H9 (cell line): ENCODE measurements at regions not wholly inside any gene's neighbourhood (a gene's known extent, or its start where the extent isn't known, plus 50 kb on each side); places are given as distances from the start of the nearest gene placed in this dataset.

Experiments
- DNase-seq: peaks from one replicate; pipeline ENCODE4 v3.0.0-alpha.2; 2017
- H2AFZ ChIP-seq: one replicate; pipeline ENCODE4 v1.6.1; 2013; ENCODE audit warnings: mild to moderate bottlenecking, low read length, control low read depth, moderate library complexity
- H2AK5ac ChIP-seq: 2 replicates; pipeline ENCODE4 v1.6.1; 2013; ENCODE audit warnings: low read length, control low read depth, mixed read lengths; ENCODE audit not compliant: insufficient read length
- H2BK120ac ChIP-seq: one replicate; pipeline ENCODE4 v1.6.1; 2013; ENCODE audit warnings: low read depth, mild to moderate bottlenecking, low read length, control low read depth, inconsistent platforms; ENCODE audit not compliant: poor library complexity, severe bottlenecking
- H2BK12ac ChIP-seq: 2 replicates; pipeline ENCODE4 v1.6.1; 2013; ENCODE audit warnings: low read length, control low read depth, mixed read lengths, low read depth; ENCODE audit not compliant: insufficient read length
- H2BK15ac ChIP-seq: 2 replicates; pipeline ENCODE4 v1.6.1; 2013; ENCODE audit warnings: low read depth, low read length, control low read depth
- H2BK20ac ChIP-seq: one replicate; pipeline ENCODE4 v1.6.1; 2013; ENCODE audit warnings: low read depth, mild to moderate bottlenecking, low read length, control low read depth, inconsistent platforms; ENCODE audit not compliant: poor library complexity, severe bottlenecking
- H2BK5ac ChIP-seq: 2 replicates; pipeline ENCODE4 v1.6.1; 2013; ENCODE audit warnings: low read length, control low read depth, mixed read lengths; ENCODE audit not compliant: insufficient read length
- H3K14ac ChIP-seq: 2 replicates; pipeline ENCODE4 v1.6.1; 2013; ENCODE audit warnings: low read length, control low read depth; ENCODE audit not compliant: insufficient read depth
- H3K18ac ChIP-seq: 2 replicates; pipeline ENCODE4 v1.6.1; 2013; ENCODE audit warnings: low read depth, mild to moderate bottlenecking, mixed read lengths, low read length, control low read depth; ENCODE audit not compliant: insufficient read length
- H3K23ac ChIP-seq: 2 replicates; pipeline ENCODE4 v1.6.1; 2013; ENCODE audit warnings: low read length, control low read depth, mixed read lengths, low read depth; ENCODE audit not compliant: insufficient read length
- H3K23me2 ChIP-seq: 2 replicates; pipeline ENCODE4 v1.6.1; 2013; ENCODE audit warnings: low read depth, mild to moderate bottlenecking, mixed read lengths, low read length, control low read depth; ENCODE audit not compliant: insufficient read length, poor library complexity, severe bottlenecking
- H3K27ac ChIP-seq: 2 replicates; pipeline ENCODE4 v1.5.1; 2013; ENCODE audit warnings: low read length, control low read depth, mixed read lengths, low read depth; ENCODE audit not compliant: insufficient read length
- H3K27me3 ChIP-seq: 2 replicates; pipeline ENCODE4 v1.6.1; 2013; ENCODE audit warnings: low read length, control low read depth, inconsistent platforms; ENCODE audit not compliant: insufficient read depth
- H3K4ac ChIP-seq: 2 replicates; pipeline ENCODE4 v1.6.1; 2013; ENCODE audit warnings: low read depth, mild to moderate bottlenecking, control low read depth, inconsistent platforms, low read length, moderate library complexity
- H3K4me1 ChIP-seq: 2 replicates; pipeline ENCODE4 v1.6.1; 2013; ENCODE audit warnings: low read length, control low read depth, inconsistent platforms; ENCODE audit not compliant: insufficient read depth
- H3K4me2 ChIP-seq: 2 replicates; pipeline ENCODE4 v1.6.1; 2013; ENCODE audit warnings: low read length, control low read depth, mixed read lengths; ENCODE audit not compliant: insufficient read length, insufficient read depth
- H3K56ac ChIP-seq: 2 replicates; pipeline ENCODE4 v1.6.1; 2013; ENCODE audit warnings: low read depth, mild to moderate bottlenecking, mixed read lengths, low read length, control low read depth; ENCODE audit not compliant: insufficient read length
- H3K79me1 ChIP-seq: 2 replicates; pipeline ENCODE4 v1.6.1; 2013; ENCODE audit warnings: low read depth, mild to moderate bottlenecking, moderate library complexity, low read length, control low read depth, inconsistent platforms; ENCODE audit not compliant: insufficient read depth, poor library complexity, severe bottlenecking
- H3K79me2 ChIP-seq: 2 replicates; pipeline ENCODE4 v1.6.1; 2013; ENCODE audit warnings: low read length, control low read depth, inconsistent platforms; ENCODE audit not compliant: insufficient read depth
- H3K9ac ChIP-seq: 2 replicates; pipeline ENCODE4 v1.6.1; 2013; ENCODE audit warnings: low read length, control low read depth, mixed read lengths; ENCODE audit not compliant: insufficient read length; ENCODE audit errors: extremely low read depth
- H3K9me3 ChIP-seq: one replicate; pipeline ENCODE4 v1.6.1; 2013; ENCODE audit warnings: low read depth, low read length, inconsistent platforms; ENCODE audit not compliant: control insufficient read depth
- H3T11ph ChIP-seq: one replicate; pipeline ENCODE4 v1.6.1; 2013; ENCODE audit warnings: mild to moderate bottlenecking, low read length, control low read depth, inconsistent platforms
- H4K20me1 ChIP-seq: one replicate; pipeline ENCODE4 v1.6.1; 2013; ENCODE audit not compliant: control insufficient read depth, insufficient read length, insufficient read depth
- H4K5ac ChIP-seq: 2 replicates; pipeline ENCODE4 v1.6.1; 2013; ENCODE audit warnings: low read depth, mild to moderate bottlenecking, mixed read lengths, low read length, control low read depth; ENCODE audit not compliant: insufficient read length
- H4K8ac ChIP-seq: replicated peaks from 2 replicates; pipeline ENCODE4 v1.6.1; 2013; ENCODE audit warnings: low read length, control low read depth, mixed read lengths, low read depth; ENCODE audit not compliant: insufficient read length
- H4K91ac ChIP-seq: 2 replicates; pipeline ENCODE4 v1.6.1; 2013; ENCODE audit warnings: low read depth, mild to moderate bottlenecking, moderate library complexity, mixed read lengths, low read length, control low read depth; ENCODE audit not compliant: insufficient read length
- H3K27ac Mint-ChIP-seq, 3 experiments: 2 replicates in 2 of 3; 3 replicates in 1 of 3; pipeline ENCODE4 v1.8.0; 2020 to 2021; ENCODE audit warnings: mixed read lengths in 3 of 3, mild to moderate bottlenecking in 1 of 3, moderate library complexity in 1 of 3
- H3K27me3 Mint-ChIP-seq: 2 replicates; pipeline ENCODE4 v1.8.0; 2021; ENCODE audit warnings: low read depth, mild to moderate bottlenecking, moderate library complexity, mixed read lengths
- H3K36me3 Mint-ChIP-seq, 3 experiments: 2 replicates in 2 of 3; 3 replicates in 1 of 3; pipeline ENCODE4 v1.8.0; 2020 to 2021; ENCODE audit warnings: low read depth in 3 of 3, mixed read lengths in 3 of 3; ENCODE audit not compliant: insufficient read depth in 1 of 3
- H3K4me1 Mint-ChIP-seq, 2 experiments: 2 replicates each; pipeline ENCODE4 v1.8.0; 2020; ENCODE audit warnings: mixed read lengths in 2 of 2
- H3K4me3 Mint-ChIP-seq, 2 experiments: 2 replicates in 1 of 2; 3 replicates in 1 of 2; pipeline ENCODE4 v1.8.0; 2020 to 2021; ENCODE audit warnings: mild to moderate bottlenecking in 2 of 2, mixed read lengths in 2 of 2, moderate library complexity in 1 of 2
- H3K9me3 Mint-ChIP-seq, 2 experiments: 2 replicates in 1 of 2; 3 replicates in 1 of 2; pipeline ENCODE4 v1.8.0; 2020; ENCODE audit warnings: mild to moderate bottlenecking in 2 of 2, mixed read lengths in 2 of 2, moderate library complexity in 1 of 2
- CTCF ChIP-seq: fragments of 200-600 bp; sonication (generic); conservative IDR thresholded peaks from 3 replicates; pipeline ENCODE4 v1.8.0; 2021; ENCODE audit warnings: antibody characterized with exemption, mild to moderate bottlenecking
- WGBS: extraction: QIAGEN DNeasy Blood & Tissue Kit; methylation state at CpG from one replicate; pipeline ENCODE4 v1.1.7; 2013; ENCODE audit warnings: missing lambda C conversion rate, low lambda C conversion rate, mixed read lengths; ENCODE audit not compliant: insufficient read length; ENCODE audit errors: extremely low coverage; 5-methylcytosine and 5-hydroxymethylcytosine counted together

- Histone ChIP-seq H3K27me3 (no peaks in the 10 kb centered on the region), H3K4me2 (no peak overlapping the region), H3K9me3 (no peaks in the 10 kb centered on the region), H3K79me2 (no peaks in the 10 kb centered on the region), H4K91ac (no peak overlapping the region), H3K4me1 (no peaks in the 10 kb centered on the region), H2BK12ac (no peak overlapping the region), H2BK120ac (no peak overlapping the region), H4K20me1 (no peaks in the 10 kb centered on the region), H2AK5ac (no peak overlapping the region), H3K23me2 (no peaks in the 10 kb centered on the region), H2AFZ (no peak overlapping the region), H3K18ac (no peak overlapping the region), H3K14ac (no peak overlapping the region), H2BK5ac (no peak overlapping the region), H3K9ac (no peak overlapping the region), H3K79me1 (no peaks in the 10 kb centered on the region), H2BK20ac (no peak overlapping the region), H3T11ph (no peak overlapping the region), H3K56ac (no peak overlapping the region), H3K4ac (no peak overlapping the region), H3K27ac (no peak overlapping the region), H3K23ac (no peak overlapping the region), H4K8ac (no peak overlapping the region), H2BK15ac (no peak overlapping the region), H4K5ac (no peak overlapping the region)
- peaks cover 29% of the 10 kb centered on the region for H3K27me3 Mint-ChIP-seq
- TF ChIP-seq CTCF: no peak
- H3K36me3 Mint-ChIP-seq: no peaks in the 10 kb centered on the region; a peak in 1 of 7 replicates
- H3K27ac Mint-ChIP-seq: no peak overlapping the region
- H3K4me3 Mint-ChIP-seq: no peak overlapping the region
- no peak for DNase-seq
- H3K4me1 Mint-ChIP-seq: no peaks in the 10 kb centered on the region; a peak in 1 of 4 replicates
- no CpG with 5 or more reads among the region's 1 CpG for WGBS
- H3K9me3 Mint-ChIP-seq: no peaks in the 10 kb centered on the region; a peak in 1 of 5 replicates
Observed at GRCh38 chr10:117601716-117602115, 59.2 kb downstream of the EMX2 start.
